Panc1 (cell line): ENCODE measurements at regions not wholly inside any gene's neighbourhood (a gene's known extent, or its start where the extent isn't known, plus 50 kb on each side); places are given as distances from the start of the nearest gene placed in this dataset.

Experiments
- ATAC-seq: fragments of 200-7000 bp; cut with Tn5 transposase; 2 replicates; pipeline ENCODE4 v1.9.1; 2020; ENCODE audit warnings: mild to moderate bottlenecking, moderate library complexity
- BruUV-seq: library from RNA; stranded (reverse); fragments of 400-500 nt; replicated peaks from 2 replicates; lab custom pipeline; 2021; lab: Mats Ljungman, UMichigan
- CTCF ChIA-PET: fragments of 300-600 bp; sonication (Branson Sonifier 250); formaldehyde crosslinking; loops from one replicate; lab custom pipeline; 2022; ENCODE audit warnings: antibody characterized with exemption; lab: Charles Lee
- POLR2A ChIA-PET: fragments of 300-600 bp; sonication (Branson Sonifier 250); formaldehyde crosslinking; loops from one replicate; lab custom pipeline; 2022; ENCODE audit warnings: antibody characterized with exemption; lab: Charles Lee
- DNase-seq: peaks from one replicate; pipeline ENCODE4 v3.0.0-alpha.2; 2010; ENCODE audit warnings: low read depth, low spot score
- H3K27ac ChIP-seq: 2 replicates; pipeline ENCODE4 v1.5.1; 2011; ENCODE audit warnings: mild to moderate bottlenecking, low read length, inconsistent platforms
- H3K27me3 ChIP-seq: fragments of 200-500 bp; sonication (Bioruptor generic); 2 replicates; pipeline ENCODE4 v1.6.0; 2014; ENCODE audit warnings: low read length, inconsistent platforms; ENCODE audit not compliant: control insufficient read depth, insufficient read depth
- H3K36me3 ChIP-seq: fragments of 200-500 bp; sonication (Bioruptor generic); 2 replicates; pipeline ENCODE4 v1.5.1; 2014; ENCODE audit warnings: inconsistent platforms, mild to moderate bottlenecking, low read length, moderate library complexity; ENCODE audit not compliant: control insufficient read depth, insufficient read depth
- H3K4me1 ChIP-seq: 2 replicates; pipeline ENCODE4 v1.5.1; 2011; ENCODE audit warnings: inconsistent platforms, mild to moderate bottlenecking, low read length, moderate library complexity; ENCODE audit not compliant: control insufficient read depth, insufficient read depth
- H3K4me3 ChIP-seq, 2 experiments: 2 replicates each; pipeline ENCODE4 v1.5.1; 2011 to 2012; ENCODE audit warnings: low read depth in 2 of 2, low read length in 2 of 2, mild to moderate bottlenecking in 2 of 2, inconsistent platforms in 1 of 2, moderate library complexity in 1 of 2
- H3K9me3 ChIP-seq: fragments of 200-500 bp; sonication (Bioruptor generic); 2 replicates; pipeline ENCODE4 v1.5.1; 2014; ENCODE audit warnings: low read depth, mild to moderate bottlenecking, inconsistent platforms, low read length, moderate library complexity; ENCODE audit not compliant: control insufficient read depth, insufficient read depth
- CTCF ChIP-seq: fragments of 450-650 bp; IDR thresholded peaks from 2 replicates; pipeline ENCODE4 v1.5.1; 2017; ENCODE audit warnings: mild to moderate bottlenecking
- POLR2AphosphoS5 ChIP-seq: IDR thresholded peaks from 2 replicates; pipeline ENCODE4 v1.6.1; 2012; ENCODE audit warnings: mild to moderate bottlenecking, low read depth, low read length, moderate library complexity
- REST ChIP-seq, 2 experiments: IDR thresholded peaks; 2 replicates each; pipeline ENCODE4 v1.6.1; 2011 to 2012; ENCODE audit warnings: low read depth in 2 of 2, control low read depth in 1 of 2, low read length in 1 of 2, mild to moderate bottlenecking in 1 of 2, moderate library complexity in 1 of 2; ENCODE audit not compliant: insufficient read depth in 1 of 2
- SIN3A ChIP-seq: IDR thresholded peaks from 2 replicates; pipeline ENCODE4 v1.6.1; 2012; ENCODE audit warnings: low read depth, mild to moderate bottlenecking, low read length, moderate library complexity, borderline replicate concordance; ENCODE audit not compliant: insufficient read depth
- TCF7L2 ChIP-seq: IDR thresholded peaks from 2 replicates; pipeline ENCODE4 v1.6.1; 2011; ENCODE audit warnings: mild to moderate bottlenecking, low read depth, low read length, inconsistent platforms
- in situ Hi-C: cut with HindIII; loops from 2 replicates; pipeline ENCODE4 v1.10.0; 2016; ENCODE audit warnings: low sequenced_read_pairs, low pct_unique_long_range_greater_than_20kb
- intact Hi-C: fragments of 100-400 bp; cut with micrococcal nuclease; formaldehyde crosslinking; loops from one replicate; pipeline ENCODE4 v1.10.0; 2022; ENCODE audit not compliant: unreplicated experiment

- in situ Hi-C loops = no loop called here
- Histone ChIP-seq H3K27ac (no peak overlapping the region), H3K9me3 (0 out of 2 replicates have a peak, but pooled peaks cover 6% of the 10 kb centered on the region), H3K4me1 (no peaks in the 10 kb centered on the region; the same call in 1 of the 2 replicates), H3K27me3 (no peaks in the 10 kb centered on the region), H3K36me3 (no peaks in the 10 kb centered on the region), H3K4me3 (no peak overlapping the region)
- DNase-seq = no peak
- no peak for TF ChIP-seq CTCF
- no peak for TF ChIP-seq REST (IDR thresholded peaks at IDR 0.05; ENCODE audit: insufficient read depth in 1 of 2, low read depth in 2 of 2, low read length in 1 of 2)
- no peak for TF ChIP-seq TCF7L2
- no peak for TF ChIP-seq SIN3A
- no peak for TF ChIP-seq POLR2AphosphoS5
- BruUV-seq = no TSS peak
- no peak for ATAC-seq
- POLR2A ChIA-PET = interaction anchor here (0.7 kb wide), 1 partner anchor 1738 kb away, joined by 3 read pairs; no protein-coding TSS in a partner anchor
- intact Hi-C loops = no loop called here
- CTCF ChIA-PET = no interaction called here
Observed at GRCh38 chr3:162992741-162993140, 1496.1 kb downstream of the OTOL1 start.

- POLR2A ChIA-PET = no interaction called here
- CTCF ChIA-PET = no interaction called here
- Histone ChIP-seq H3K36me3 (no peaks in the 10 kb centered on the region), H3K4me1 (no peaks in the 10 kb centered on the region; the same call in 1 of the 2 replicates), H3K27ac (no peak overlapping the region), H3K9me3 (0 out of 2 replicates have a peak, but pooled peaks cover 6% of the 10 kb centered on the region), H3K4me3 (no peak overlapping the region), H3K27me3 (no peaks in the 10 kb centered on the region)
- intact Hi-C loops = no loop called here
- in situ Hi-C loops = no loop called here
- no TSS peak for BruUV-seq
- ATAC-seq = no peak
- no peak for DNase-seq
- no peak for TF ChIP-seq TCF7L2
- TF ChIP-seq REST (IDR thresholded peaks at IDR 0.05; ENCODE audit: insufficient read depth in 1 of 2, low read depth in 2 of 2, low read length in 1 of 2) = no peak
- no peak for TF ChIP-seq POLR2AphosphoS5
- TF ChIP-seq CTCF = no peak
- no peak for TF ChIP-seq SIN3A
Observed at GRCh38 chr3:162994165-162994564, 1497.6 kb downstream of the OTOL1 start.
